ENCODE measurements at regions not wholly inside any gene's neighbourhood (a gene's known extent, or its start where the extent isn't known, plus 50 kb on each side); places are given as distances from the start of the nearest gene placed in this dataset.

DNA sequence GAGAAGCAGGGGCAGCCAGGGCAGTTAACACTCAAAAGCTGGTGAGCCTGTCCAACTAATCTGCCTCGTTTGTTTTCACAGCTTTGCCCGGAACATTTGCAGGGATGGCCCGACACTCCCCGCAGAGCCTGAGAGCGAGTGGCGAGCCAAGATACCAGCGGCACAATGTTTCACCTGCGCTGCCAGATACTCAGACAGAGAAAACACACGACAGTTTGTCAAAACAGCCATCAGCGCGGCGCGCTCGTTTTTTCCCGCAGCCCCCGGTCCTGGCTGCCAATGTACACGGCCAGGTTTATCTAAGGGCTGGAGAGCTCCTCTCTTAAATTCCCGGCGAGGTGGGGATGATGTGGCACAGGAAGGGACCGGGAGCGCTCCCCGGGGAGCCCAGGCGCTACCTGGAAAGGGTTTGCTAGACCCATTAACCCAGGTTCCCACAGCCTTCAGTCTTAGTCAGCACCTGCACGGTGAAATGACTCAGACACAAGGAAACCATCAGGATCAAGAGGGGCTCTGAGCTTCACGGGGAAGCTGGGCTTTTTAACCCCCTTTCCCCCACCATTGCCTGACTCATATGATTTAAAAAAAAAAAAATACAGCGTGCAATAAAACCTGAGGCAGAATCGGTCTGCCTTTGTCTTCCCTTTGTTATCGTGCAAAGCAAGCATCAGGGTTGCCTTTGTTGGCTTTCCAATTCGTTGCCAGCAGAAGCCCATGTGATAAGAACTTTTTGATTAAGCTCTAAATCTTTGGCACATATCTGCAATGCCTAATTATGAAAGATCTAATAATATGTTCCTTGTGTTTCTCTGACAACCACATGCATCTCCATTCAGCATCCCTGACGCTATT, 186.2 kb downstream of the EFNB2 start:
- peak; percentile 57 for DNase-seq

GRCh38 chr13:106348075-106348840, 187.2 kb downstream of the EFNB2 start:
- no peak for DNase-seq

DNA sequence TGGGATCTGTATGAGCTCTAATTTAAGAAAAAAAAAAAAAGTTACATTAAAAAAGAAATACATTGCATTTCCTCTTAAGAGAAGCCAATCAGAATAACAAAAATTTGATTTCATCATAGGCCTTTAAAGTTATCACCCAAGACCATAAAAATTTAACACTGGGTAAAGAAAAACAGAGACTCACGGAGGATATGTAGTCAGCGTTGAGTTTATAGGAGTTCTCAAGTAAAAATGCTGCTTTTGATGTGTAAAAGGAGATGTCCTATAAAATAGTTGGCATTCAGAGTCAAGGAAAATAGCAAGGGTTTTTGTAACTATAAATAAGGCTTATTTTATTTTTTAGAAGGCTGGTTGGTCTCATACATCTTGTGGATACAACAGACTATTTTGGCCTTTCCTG, 191.1 kb downstream of the EFNB2 start:
- DNase-seq: no peak

DNA sequence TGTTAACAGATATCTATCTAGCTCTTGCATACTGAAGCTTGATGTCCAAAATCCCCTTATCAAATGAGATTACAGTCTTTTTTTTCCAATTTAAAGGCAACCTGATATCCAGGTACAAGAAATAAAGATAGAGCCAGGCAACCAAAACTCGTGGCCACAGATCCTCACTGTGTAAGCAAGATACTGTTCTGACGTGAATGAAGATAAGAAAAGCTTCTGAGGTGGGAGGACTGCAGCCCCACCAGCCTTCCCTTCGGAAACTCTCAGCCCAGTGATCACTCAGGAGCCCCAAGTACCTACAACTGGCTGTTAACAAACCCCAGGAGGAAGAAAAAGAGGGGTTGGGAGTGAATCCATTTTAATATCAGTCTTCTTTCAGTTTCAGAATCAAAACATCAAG, 191.6 kb downstream of the EFNB2 start:
- no peak for DNase-seq

- DNase-seq: no peak
Measured at GRCh38 chr13:106340249-106340648, 195.2 kb downstream of the EFNB2 start.

GRCh38 chr13:106337096-106337850, 198.2 kb downstream of the EFNB2 start:
- no peak for DNase-seq

DNA sequence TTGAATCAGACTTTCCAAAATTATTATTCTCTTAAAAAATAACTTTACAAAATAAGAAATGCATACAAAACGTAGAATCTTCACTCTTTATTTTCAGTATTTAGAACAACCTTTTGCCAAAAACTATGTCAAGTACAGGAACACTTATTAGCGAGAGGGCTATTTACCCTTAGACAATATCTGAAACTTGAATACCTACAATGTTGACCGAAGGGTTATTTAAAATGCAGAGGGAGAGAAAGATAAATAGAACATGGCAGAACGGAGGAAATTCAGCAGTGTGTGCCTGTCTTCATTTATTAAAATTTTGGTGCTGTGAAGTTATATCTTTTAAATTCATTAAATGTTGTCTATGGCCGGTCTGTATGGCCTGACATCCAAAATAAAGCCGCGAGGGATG, 198.8 kb downstream of the EFNB2 start:
- DNase-seq: no peak

- DNase-seq: no peak
Measured at GRCh38 chr13:106332621-106333020, 202.8 kb downstream of the EFNB2 start.

DNA sequence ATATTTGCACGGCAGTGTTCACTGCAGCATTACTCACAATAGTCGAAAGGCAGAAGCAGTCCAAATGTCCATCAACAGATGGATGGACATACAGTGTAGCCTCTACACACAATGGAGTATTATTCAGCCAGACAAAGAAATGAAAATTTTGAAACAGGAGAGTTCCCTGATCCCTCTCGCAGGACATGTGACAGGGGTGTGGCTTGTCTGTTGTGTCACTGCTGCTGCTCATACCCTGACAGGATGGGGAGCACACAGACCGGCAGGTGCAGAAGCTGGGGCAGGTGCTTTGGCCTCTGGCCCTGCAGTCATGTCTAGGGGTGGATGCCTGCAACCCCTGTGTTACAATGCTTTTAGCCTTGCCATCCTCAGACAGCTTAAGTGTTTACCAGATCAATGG, 204.3 kb downstream of the EFNB2 start:
- DNase-seq: no peak

DNA sequence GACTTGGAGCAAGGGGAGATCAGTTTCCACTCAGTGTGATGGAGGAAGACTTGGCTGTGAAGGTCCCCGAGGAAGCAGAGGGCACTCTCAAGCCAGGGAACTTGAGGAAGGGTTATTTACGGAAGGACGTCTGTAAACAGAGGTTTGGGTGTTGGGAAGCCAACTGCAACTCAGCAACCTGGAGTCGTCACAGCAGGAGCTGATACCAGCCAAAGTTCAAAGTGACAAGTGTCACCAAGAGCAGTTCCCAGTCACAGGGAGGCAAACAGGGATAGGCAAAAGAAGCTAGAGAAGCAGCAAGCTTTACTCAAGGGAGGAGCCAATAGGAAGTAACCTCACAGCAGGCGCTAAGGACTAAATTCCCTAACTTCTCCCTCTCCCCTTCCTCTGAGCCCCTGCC, 205.5 kb downstream of the EFNB2 start:
- no peak for DNase-seq

DNA sequence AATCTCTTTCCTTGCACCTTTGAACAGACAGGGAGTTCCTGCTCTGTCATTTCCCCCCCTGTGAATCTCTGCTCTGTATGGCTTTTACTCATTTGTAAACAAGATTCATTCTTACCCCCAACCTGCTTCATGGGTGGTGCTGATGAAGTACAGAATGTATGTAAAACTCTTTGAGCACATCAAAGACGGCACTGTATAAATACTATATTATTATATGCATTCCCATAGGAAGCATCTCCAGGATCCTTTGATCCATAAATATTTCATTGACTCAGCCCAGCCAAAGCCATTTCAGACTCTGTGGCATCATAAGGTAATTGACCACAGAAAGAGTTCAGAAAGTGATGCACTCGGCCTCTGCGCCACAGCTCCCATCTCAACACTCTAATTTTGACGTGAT, 208.7 kb downstream of the EFNB2 start:
- no peak for DNase-seq

DNA sequence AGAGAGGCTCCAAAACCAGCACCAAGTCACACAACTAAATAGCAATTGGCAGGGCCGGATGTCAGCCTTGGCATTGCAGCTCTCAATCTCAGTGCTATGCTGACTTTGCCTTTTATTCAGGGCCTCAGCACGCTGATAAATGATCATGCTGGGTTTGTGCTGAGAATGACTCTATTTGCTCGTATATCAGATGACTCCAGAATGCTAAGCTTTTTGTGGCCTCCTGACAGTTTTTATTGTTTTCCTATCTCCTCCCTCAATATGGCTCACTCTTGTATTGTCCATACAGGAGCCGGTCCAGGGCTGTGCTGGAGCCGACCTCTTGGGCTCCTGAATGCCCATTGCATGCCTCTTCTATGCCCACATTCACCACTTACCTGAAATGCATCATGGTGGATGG, 211.0 kb downstream of the EFNB2 start:
- no peak for DNase-seq

GRCh38 chr13:106322628-106323027, 212.8 kb downstream of the EFNB2 start:
- DNase-seq: no peak

DNA sequence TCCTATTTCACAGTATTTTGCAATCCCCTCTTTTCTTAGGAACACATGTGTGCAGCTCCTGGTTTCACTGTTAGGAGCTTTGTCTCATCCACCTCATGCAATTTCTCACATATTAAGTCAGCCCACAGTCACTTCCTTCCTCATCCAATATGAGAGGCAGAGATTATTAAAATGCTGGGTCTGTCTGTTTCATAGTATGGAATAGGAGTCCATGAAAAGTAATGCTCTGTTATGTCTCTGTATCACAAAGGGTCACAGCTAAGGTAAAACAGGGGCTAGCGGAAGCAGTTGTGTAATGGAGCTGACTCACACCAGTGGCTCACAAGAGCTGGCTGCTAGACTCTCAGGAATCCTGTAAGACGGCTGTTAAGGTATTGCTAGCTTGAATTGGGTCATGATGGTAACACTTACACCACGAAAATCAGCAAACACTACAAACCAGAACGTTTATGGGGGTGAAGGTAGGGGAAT, 216.5 kb downstream of the EFNB2 start:
- DNase-seq: no peak

GRCh38 chr13:106314417-106314816, 221.0 kb downstream of the EFNB2 start:
- DNase-seq: no peak

GRCh38 chr13:106311004-106311403, 224.5 kb downstream of the EFNB2 start:
- no peak for DNase-seq

DNA sequence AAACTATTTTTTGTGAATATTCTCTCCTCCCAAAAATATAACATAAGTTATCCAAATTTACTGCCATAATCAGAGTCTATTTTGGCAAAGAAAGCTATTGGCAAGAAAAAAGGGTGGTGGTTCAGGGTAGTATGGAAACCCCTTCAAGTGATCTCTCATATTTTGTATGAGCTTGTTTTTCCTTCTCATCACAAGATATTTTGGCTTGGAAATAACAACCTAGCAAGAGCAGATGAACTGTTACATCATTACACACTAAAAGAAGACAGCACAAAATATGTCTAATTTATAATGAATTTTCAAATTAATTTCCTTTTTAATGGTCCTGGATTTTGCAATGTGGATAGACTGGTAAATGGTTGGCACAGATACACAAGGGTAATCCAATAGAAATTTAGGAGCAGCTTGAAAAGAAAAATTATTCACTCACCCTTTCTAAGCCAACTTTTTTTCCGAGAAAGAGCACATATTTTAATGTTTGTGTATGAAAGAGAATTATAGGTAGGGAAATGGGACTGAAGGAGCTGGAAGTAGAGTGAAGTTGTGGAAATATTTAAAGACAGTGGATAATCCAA, 225.1 kb downstream of the EFNB2 start:
- DNase-seq: no peak

GRCh38 chr13:106306748-106307277, 228.6 kb downstream of the EFNB2 start:
- no peak for DNase-seq

DNA sequence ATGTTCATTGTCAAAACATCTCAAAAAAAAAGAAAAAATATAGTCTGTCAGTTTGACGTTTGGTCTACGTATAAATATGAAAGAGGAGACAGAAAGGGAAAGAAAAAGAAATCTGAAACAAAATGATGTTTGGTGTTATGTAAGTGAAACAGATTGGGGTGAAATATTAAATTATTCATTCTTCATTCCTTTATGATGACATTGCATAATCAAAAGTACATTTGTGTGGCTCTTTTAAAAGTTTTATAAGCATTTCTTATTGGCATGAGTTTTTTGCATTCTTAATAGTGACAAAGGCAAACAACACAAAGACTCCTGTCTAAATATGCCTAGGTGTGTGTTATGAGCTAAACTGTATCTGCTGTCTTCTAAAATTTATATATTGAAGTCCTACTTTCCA, 232.6 kb downstream of the EFNB2 start:
- no peak for DNase-seq

DNA sequence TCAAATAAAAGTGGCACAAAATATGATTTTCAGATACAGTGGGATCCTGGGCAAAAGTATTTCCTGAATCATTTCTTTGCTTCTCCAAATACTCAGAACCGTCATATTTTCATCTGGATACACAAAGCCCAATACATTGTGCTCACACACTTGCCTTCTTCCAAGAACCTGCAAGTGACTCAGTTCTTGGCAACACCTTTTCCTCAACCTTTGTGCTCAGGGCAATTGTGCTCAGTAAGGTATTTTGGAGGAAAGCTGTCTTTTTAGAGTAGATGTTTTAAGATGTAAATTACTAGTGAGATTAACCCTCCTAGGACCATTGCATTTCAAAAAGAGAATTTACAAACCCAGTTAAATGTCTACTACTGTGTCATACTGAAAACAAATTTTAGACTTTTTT, 233.5 kb downstream of the EFNB2 start:
- no peak for DNase-seq

- no peak for DNase-seq
Measured at GRCh38 chr13:106299621-106300020, 235.8 kb downstream of the EFNB2 start.

DNA sequence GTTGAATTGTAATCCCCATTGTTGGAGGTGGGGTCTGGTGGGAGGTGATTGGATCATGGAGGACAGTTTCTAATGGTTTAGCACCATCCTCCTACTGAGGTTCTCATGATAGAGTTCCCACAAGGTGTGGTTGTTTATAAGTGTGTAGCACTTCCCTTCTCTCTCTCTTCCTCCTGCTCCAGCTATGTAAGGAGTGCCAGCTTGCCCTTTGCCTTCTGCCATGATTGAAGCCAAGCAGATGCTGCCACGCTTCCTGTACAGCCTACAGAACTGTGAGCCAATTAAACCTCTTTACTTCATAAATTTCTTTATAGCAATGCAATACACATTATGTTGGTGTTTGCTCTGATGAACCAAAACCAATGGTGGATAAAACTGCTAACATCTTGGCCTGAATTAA, 238.2 kb downstream of the EFNB2 start:
- no peak for DNase-seq

DNA sequence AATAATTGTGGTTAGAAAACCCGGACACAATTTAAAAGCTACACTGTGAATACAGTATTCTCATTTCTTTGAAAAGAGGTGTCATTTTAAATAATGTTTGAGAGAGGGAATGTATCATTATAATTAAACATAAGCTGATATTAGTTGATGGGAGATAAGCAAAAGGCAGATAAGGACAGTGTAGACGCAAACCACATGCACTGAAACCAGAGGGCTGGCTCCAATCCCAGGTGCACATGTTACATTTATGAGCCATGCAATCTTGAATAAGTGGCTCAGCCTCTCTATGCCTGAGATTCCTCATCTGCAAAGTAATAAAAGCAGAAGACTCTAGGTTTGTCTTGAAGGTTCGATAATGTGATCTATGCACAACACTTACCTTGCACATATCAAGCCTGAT, 238.7 kb downstream of the EFNB2 start:
- DNase-seq: no peak

Measured in NCI-H2029 (cell line).